Type B pancreatic cell (in vitro differentiated cells): ENCODE measurements at regions not wholly inside any gene's neighbourhood (a gene's known extent, or its start where the extent isn't known, plus 50 kb on each side); places are given as distances from the start of the nearest gene placed in this dataset.
A peak's percentile ranks its signal among the peaks of the same experiment; 100 is the strongest.

Source experiments
- DNase-seq: peaks from one replicate; pipeline ENCODE4 v3.0.0; 2021; ENCODE audit warnings: mixed read lengths; ENCODE audit not compliant: unreplicated experiment; ENCODE audit errors: extremely low spot score
- H3K27ac Mint-ChIP-seq: 2 replicates; pipeline ENCODE4 v1.8.0; 2021; ENCODE audit warnings: mild to moderate bottlenecking, mixed read lengths
- H3K27me3 Mint-ChIP-seq: 2 replicates; pipeline ENCODE4 v1.8.0; 2021; ENCODE audit warnings: mixed read lengths
- H3K36me3 Mint-ChIP-seq: 2 replicates; pipeline ENCODE4 v1.8.0; 2021; ENCODE audit warnings: mixed read lengths
- H3K4me1 Mint-ChIP-seq: one replicate; pipeline ENCODE4 v1.8.0; 2021; ENCODE audit warnings: mixed read lengths; ENCODE audit not compliant: unreplicated experiment
- H3K4me3 Mint-ChIP-seq: 2 replicates; pipeline ENCODE4 v1.8.0; 2021; ENCODE audit warnings: mild to moderate bottlenecking, mixed read lengths
- H3K9me3 Mint-ChIP-seq: 2 replicates; pipeline ENCODE4 v1.8.0; 2021; ENCODE audit warnings: mixed read lengths
- CTCF ChIP-seq: fragments of 200-600 bp; sonication (generic); conservative IDR thresholded peaks from 2 replicates; pipeline ENCODE4 v1.5.0; 2021; ENCODE audit warnings: antibody characterized with exemption, mild to moderate bottlenecking

- Mint-ChIP-seq H3K9me3 (peaks cover 9% of the 10 kb centered on the region), H3K4me3 (no peak overlapping the region), H3K4me1 (no peaks in the 10 kb centered on the region), H3K36me3 (no peaks in the 10 kb centered on the region), H3K27ac (no peak overlapping the region), H3K27me3 (no peaks in the 10 kb centered on the region)
- peak; percentile 66 for TF ChIP-seq CTCF
- DNase-seq = no peak
Observed at GRCh38 chr7:19982841-19983835, 209.7 kb upstream of the TMEM196 start.

GRCh38 chr7:19973581-19973980 is 200.2 kb upstream of the TMEM196 start:
- Mint-ChIP-seq H3K9me3 (peaks cover 9% of the 10 kb centered on the region), H3K36me3 (no peaks in the 10 kb centered on the region), H3K27ac (no peak overlapping the region), H3K4me3 (no peak overlapping the region), H3K27me3 (no peaks in the 10 kb centered on the region), H3K4me1 (peaks cover 5% of the 10 kb centered on the region)
- no peak for DNase-seq
- no peak for TF ChIP-seq CTCF

GRCh38 chr7:19972876-19973275 is 199.5 kb upstream of the TMEM196 start:
- no peak for TF ChIP-seq CTCF
- peaks cover 5% of the 10 kb centered on the region for H3K9me3 Mint-ChIP-seq
- H3K27me3 Mint-ChIP-seq = no peaks in the 10 kb centered on the region

GRCh38 chr7:19971956-19972355 is 198.5 kb upstream of the TMEM196 start:
- Mint-ChIP-seq H3K4me3 (no peak overlapping the region), H3K27me3 (no peaks in the 10 kb centered on the region), H3K9me3 (peaks cover 5% of the 10 kb centered on the region), H3K4me1 (peaks cover 5% of the 10 kb centered on the region), H3K27ac (no peak overlapping the region), H3K36me3 (no peaks in the 10 kb centered on the region)
- no peak for DNase-seq
- TF ChIP-seq CTCF = no peak

More at GRCh38 chr7:19972876-19973275, 199.5 kb upstream of the TMEM196 start:
- DNase-seq = no peak
- Mint-ChIP-seq H3K4me3 (no peak overlapping the region), H3K36me3 (no peaks in the 10 kb centered on the region), H3K4me1 (peaks cover 5% of the 10 kb centered on the region), H3K27ac (no peak overlapping the region)

- Mint-ChIP-seq H3K27ac (peak overlapping the region; percentile 34), H3K4me1 (peaks cover 5% of the 10 kb centered on the region)
Observed at GRCh38 chr7:19970514-19970913, 197.1 kb upstream of the TMEM196 start.

More at GRCh38 chr7:19970514-19970913, 197.1 kb upstream of the TMEM196 start:
- Mint-ChIP-seq H3K36me3 (no peaks in the 10 kb centered on the region), H3K4me3 (peak overlapping the region; percentile 45), H3K27me3 (no peaks in the 10 kb centered on the region), H3K9me3 (peaks cover 5% of the 10 kb centered on the region)
- no peak for DNase-seq
- no peak for TF ChIP-seq CTCF
